H1 (cell line): ENCODE measurements at regions not wholly inside any gene's neighbourhood (a gene's known extent, or its start where the extent isn't known, plus 50 kb on each side); places are given as distances from the start of the nearest gene placed in this dataset.

Source experiments
- CTCF ChIA-PET: fragments of 300-600 bp; sonication (Branson Sonifier 250); formaldehyde crosslinking; loops from one replicate; lab custom pipeline; 2021; ENCODE audit not compliant: partially characterized antibody; lab: Charles Lee
- POLR2A ChIA-PET: fragments of 300-600 bp; sonication (Branson Sonifier 250); formaldehyde crosslinking; loops from one replicate; lab custom pipeline; 2021; ENCODE audit warnings: inconsistent platforms; ENCODE audit not compliant: partially characterized antibody; lab: Charles Lee
- DNase-seq, 2 experiments: peaks; one replicate each; pipeline versions ENCODE4 v3.0.0 to v3.0.0-alpha.2; 2010 to 2022; ENCODE audit warnings: low spot score in 2 of 2, low read depth in 1 of 2, mixed read lengths in 1 of 2
- FAIRE-seq: peaks from 2 replicates; lab custom pipeline; 2011; peaks lifted over from hg19 to GRCh38; lab: Jason Lieb, UNC
- H2AFZ ChIP-seq: 2 replicates; pipeline ENCODE4 v1.8.1; 2012; ENCODE audit warnings: low read length, inconsistent platforms
- H2AK5ac ChIP-seq: 2 replicates; pipeline ENCODE4 v1.6.1; 2013; ENCODE audit warnings: low read depth, low read length
- H2BK120ac ChIP-seq: replicated peaks from 2 replicates; pipeline ENCODE3; 2013; ENCODE audit warnings: low read depth, low read length, inconsistent platforms
- H2BK12ac ChIP-seq: 2 replicates; pipeline ENCODE4 v1.6.1; 2013; ENCODE audit warnings: low read depth, low read length
- H2BK15ac ChIP-seq: 2 replicates; pipeline ENCODE4 v1.6.1; 2013; ENCODE audit warnings: low read length
- H2BK20ac ChIP-seq: 2 replicates; pipeline ENCODE4 v1.6.1; 2013; ENCODE audit warnings: low read length
- H2BK5ac ChIP-seq: 2 replicates; pipeline ENCODE4 v1.6.1; 2013; ENCODE audit warnings: low read depth, low read length
- H3K14ac ChIP-seq: 2 replicates; pipeline ENCODE4 v1.6.1; 2013; ENCODE audit warnings: inconsistent platforms; ENCODE audit not compliant: insufficient read length
- H3K18ac ChIP-seq: 2 replicates; pipeline ENCODE4 v1.6.1; 2013; ENCODE audit warnings: low read length; ENCODE audit errors: extremely low read depth
- H3K23ac ChIP-seq: 2 replicates; pipeline ENCODE4 v1.6.1; 2013; ENCODE audit warnings: inconsistent platforms; ENCODE audit not compliant: insufficient read length
- H3K23me2 ChIP-seq: 2 replicates; pipeline ENCODE4 v1.6.1; 2013; ENCODE audit warnings: low read depth, low read length
- H3K27ac ChIP-seq: 2 replicates; pipeline ENCODE4 v1.6.1; 2011; ENCODE audit warnings: low read depth, low read length, inconsistent platforms
- H3K27me3 ChIP-seq, 4 experiments: replicated peaks in 1 of 4; 1 replicate in 1 of 4; 2 replicates in 3 of 4; pipeline versions ENCODE4 v1.6.1 to v1.8.1; 2011 to 2013; ENCODE audit warnings: low read length in 3 of 4, mild to moderate bottlenecking in 3 of 4, inconsistent platforms in 2 of 4, mixed read lengths in 2 of 4, moderate library complexity in 1 of 4; ENCODE audit not compliant: control insufficient read depth in 3 of 4, insufficient read depth in 3 of 4; ENCODE audit errors: extremely low read depth in 1 of 4
- H3K36me3 ChIP-seq, 4 experiments: 2 replicates each; pipeline versions ENCODE4 v1.6.1 to v1.8.1; 2011 to 2013; ENCODE audit warnings: mild to moderate bottlenecking in 4 of 4, low read length in 3 of 4, moderate library complexity in 2 of 4, control low read depth in 1 of 4, inconsistent platforms in 1 of 4; ENCODE audit not compliant: insufficient read depth in 4 of 4, control insufficient read depth in 2 of 4
- H3K4ac ChIP-seq: replicated peaks from 2 replicates; pipeline ENCODE3; 2013; ENCODE audit warnings: low read length, low read depth, mixed read lengths, inconsistent platforms; ENCODE audit not compliant: insufficient read length
- H3K4me1 ChIP-seq, 4 experiments: replicated peaks in 1 of 4; 1 replicate in 1 of 4; 2 replicates in 3 of 4; pipeline versions ENCODE4 v1.6.1 to v1.8.1; 2011 to 2013; ENCODE audit warnings: low read length in 3 of 4, inconsistent platforms in 2 of 4, mixed read lengths in 1 of 4; ENCODE audit not compliant: insufficient read depth in 4 of 4, control insufficient read depth in 3 of 4
- H3K4me2 ChIP-seq, 2 experiments: 2 replicates each; pipeline versions ENCODE4 v1.6.1 to v1.8.1; 2011 to 2013; ENCODE audit warnings: low read depth in 2 of 2, low read length in 2 of 2, control low read depth in 1 of 2, inconsistent platforms in 1 of 2, mild to moderate bottlenecking in 1 of 2; ENCODE audit not compliant: insufficient read depth in 1 of 2
- H3K4me3 ChIP-seq, 4 experiments: fragments of 200-600, 300-600 bp in 1 of 4; sonication (generic), shearing (Covaris generic), sonication (Bioruptor Twin) in 1 of 4; 2 replicates each; pipeline versions ENCODE4 v1.5.1 to v1.8.1; 2011 to 2016; ENCODE audit warnings: low read length in 4 of 4, low read depth in 3 of 4, control low read depth in 2 of 4, inconsistent platforms in 2 of 4, mild to moderate bottlenecking in 2 of 4, mixed read lengths in 1 of 4, moderate library complexity in 1 of 4; ENCODE audit not compliant: insufficient read depth in 2 of 4; ENCODE audit errors: extremely low read depth in 1 of 4
- H3K56ac ChIP-seq: replicated peaks from 2 replicates; pipeline ENCODE3; 2013; ENCODE audit warnings: low read depth, mild to moderate bottlenecking, mixed read lengths, low read length, inconsistent platforms; ENCODE audit not compliant: insufficient read length
- H3K79me1 ChIP-seq: 2 replicates; pipeline ENCODE4 v1.6.1; 2013; ENCODE audit warnings: low read depth, low read length, control low read depth
- H3K79me2 ChIP-seq, 2 experiments: 2 replicates each; pipeline versions ENCODE4 v1.6.1 to v1.8.1; 2012 to 2013; ENCODE audit warnings: low read length in 2 of 2, mild to moderate bottlenecking in 2 of 2, inconsistent platforms in 1 of 2; ENCODE audit not compliant: insufficient read depth in 2 of 2, control insufficient read depth in 1 of 2
- H3K9ac ChIP-seq, 4 experiments: replicated peaks in 1 of 4; 1 replicate in 1 of 4; 2 replicates in 3 of 4; pipeline versions ENCODE4 v1.6.1 to v1.8.1; 2011 to 2013; ENCODE audit warnings: low read depth in 3 of 4, low read length in 3 of 4, control low read depth in 2 of 4, mild to moderate bottlenecking in 2 of 4, moderate library complexity in 2 of 4, inconsistent platforms in 1 of 4; ENCODE audit errors: extremely low read depth in 1 of 4
- H3K9me3 ChIP-seq, 2 experiments: 2 replicates each; pipeline versions ENCODE4 v1.6.1 to v1.8.1; 2012 to 2013; ENCODE audit warnings: mild to moderate bottlenecking in 2 of 2, moderate library complexity in 2 of 2, control low read depth in 1 of 2, inconsistent platforms in 1 of 2, low read depth in 1 of 2, low read length in 1 of 2, mixed read lengths in 1 of 2; ENCODE audit not compliant: insufficient read depth in 2 of 2
- H4K20me1 ChIP-seq, 2 experiments: replicated peaks in 1 of 2; 2 replicates each; pipeline versions ENCODE3 to v1.8.1; 2011 to 2013; ENCODE audit warnings: inconsistent platforms in 2 of 2, low read length in 2 of 2, mild to moderate bottlenecking in 1 of 2; ENCODE audit not compliant: insufficient read depth in 2 of 2, control insufficient read depth in 1 of 2
- H4K5ac ChIP-seq: 2 replicates; pipeline ENCODE4 v1.6.1; 2013; ENCODE audit warnings: low read length, low read depth, mixed read lengths, inconsistent platforms; ENCODE audit not compliant: insufficient read length
- H4K8ac ChIP-seq: 2 replicates; pipeline ENCODE4 v1.8.0; 2013; ENCODE audit warnings: mild to moderate bottlenecking, moderate library complexity, low read length, inconsistent platforms; ENCODE audit not compliant: insufficient read depth; ENCODE audit errors: extremely low read depth
- H4K91ac ChIP-seq: replicated peaks from 2 replicates; pipeline ENCODE3; 2013; ENCODE audit warnings: low read length, mixed read lengths, inconsistent platforms; ENCODE audit not compliant: insufficient read length
- BACH1 ChIP-seq: IDR thresholded peaks from 2 replicates; pipeline ENCODE4 v1.6.1; 2012; ENCODE audit warnings: low read length, improper control_type of control experiment
- SP4 ChIP-seq: IDR thresholded peaks from 2 replicates; pipeline ENCODE4 v1.6.1; 2012; ENCODE audit warnings: low read length, inconsistent platforms
- WGBS, 2 experiments: shearing (Covaris generic) in 1 of 2; methylation state at CpG; one replicate each; pipeline versions ENCODE4 v1.1.6 to v1.1.7; 2013 to 2015; ENCODE audit warnings: low lambda C conversion rate in 2 of 2, mixed read lengths in 2 of 2, inconsistent platforms in 1 of 2, low coverage in 1 of 2, missing lambda C conversion rate in 1 of 2; ENCODE audit not compliant: insufficient replicate concordance in 2 of 2, insufficient coverage in 1 of 2, insufficient read length in 1 of 2; ENCODE audit errors: extremely low coverage in 1 of 2, missing lambda C conversion rate in 1 of 2; 5-methylcytosine and 5-hydroxymethylcytosine counted together

DNA sequence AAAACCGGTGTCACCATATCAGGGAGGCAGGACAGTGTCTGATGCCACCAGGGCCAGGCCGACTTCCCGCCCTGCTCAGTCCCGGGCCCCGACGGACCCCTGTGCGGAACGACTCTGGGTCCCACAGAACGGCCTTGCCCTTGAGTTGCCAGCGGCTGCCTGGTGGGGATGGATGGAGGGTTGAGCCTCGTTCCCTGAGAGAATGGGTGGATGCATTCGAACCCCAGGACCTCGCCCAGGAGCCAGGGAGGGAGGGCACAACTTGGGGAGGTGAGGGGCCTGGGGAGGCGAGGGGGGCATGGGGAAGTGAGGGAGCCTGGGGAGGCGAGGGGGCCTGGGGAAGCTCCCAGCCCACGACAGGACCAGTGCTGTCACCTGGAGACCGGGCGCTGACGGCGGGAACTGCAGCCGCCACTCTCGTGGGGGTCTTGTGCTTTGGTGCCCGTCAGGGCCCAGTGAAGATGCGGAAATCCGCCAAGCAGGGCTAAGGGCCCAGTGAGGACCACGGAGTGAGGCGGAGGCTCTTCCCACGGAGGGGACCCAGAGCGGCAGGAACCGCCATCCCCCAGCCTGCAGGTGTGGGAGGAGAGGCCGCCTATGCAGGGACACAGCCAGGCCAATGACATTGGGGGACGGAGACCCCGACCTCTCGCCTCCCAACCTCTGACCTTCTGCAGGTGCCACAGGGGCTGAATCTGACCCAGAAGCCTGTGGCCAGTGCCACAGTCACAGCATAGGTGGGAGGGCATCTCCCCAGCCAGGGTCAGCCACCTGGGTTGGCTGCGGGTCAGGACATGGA lies 74.4 kb upstream of the GALNT9 start:
- CTCF ChIA-PET = interaction anchor here (1.1 to 3.3 kb wide), 3 partner anchors 11 to 14 kb away, joined by 4 to 17 read pairs (median 16); no protein-coding TSS in a partner anchor
- TF ChIP-seq SP4 = no peak
- no peak for TF ChIP-seq BACH1

More for the DNA sequence above, 74.4 kb upstream of the GALNT9 start:
- WGBS, 2 experiments = 85% methylated on average over 17 of the region's 35 CpGs; no CpG with 5 or more reads in 1 of the 2 experiments
- Histone ChIP-seq H3K18ac (no peak overlapping the region; the same call in 1 of the 2 replicates), H3K14ac (no peak overlapping the region), H3K4me3 (no peak overlapping the region), H2BK12ac (no peak overlapping the region), H4K20me1 (peaks cover 0 to 2% of the 10 kb centered on the region in 2 experiments), H3K9me3 (no peaks in the 10 kb centered on the region; a peak in 1 of 4 replicates), H3K79me1 (no peaks in the 10 kb centered on the region), H3K23ac (no peak overlapping the region), H3K27ac (no peak overlapping the region), H2BK20ac (no peak overlapping the region), H4K5ac (no peak overlapping the region), H4K91ac (no peak overlapping the region), H2BK120ac (no peak overlapping the region), H3K27me3 (peaks cover 0 to 21% (median 9%) of the 10 kb centered on the region in 4 experiments; a peak in 5 of 7 replicates), H3K4me2 (no peak overlapping the region), H2AFZ (no peak overlapping the region), H3K4ac (no peak overlapping the region), H4K8ac (no peak overlapping the region; the same call in 1 of the 2 replicates), H3K23me2 (peaks cover 11% of the 10 kb centered on the region; the same call in 1 of the 2 replicates), H2BK15ac (no peak overlapping the region), H3K4me1 (peaks cover 0 to 7% (median 1%) of the 10 kb centered on the region in 4 experiments; a peak in 5 of 7 replicates), H3K9ac (no peak overlapping the region), H2BK5ac (no peak overlapping the region), H3K36me3 (no peaks in the 10 kb centered on the region), H3K56ac (no peak overlapping the region), H3K79me2 (no peaks in the 10 kb centered on the region), H2AK5ac (no peak overlapping the region)
- FAIRE-seq = no peak
- DNase-seq = no peak
- POLR2A ChIA-PET = interaction anchor here (0.6 kb wide), 1 partner anchor 77 kb away, joined by 3 read pairs; no protein-coding TSS in a partner anchor
